GM13977 (cell line): ENCODE measurements at regions not wholly inside any gene's neighbourhood (a gene's known extent, or its start where the extent isn't known, plus 50 kb on each side); places are given as distances from the start of the nearest gene placed in this dataset.

Source experiments
- DNase-seq: peaks from one replicate; pipeline ENCODE4 v3.0.0; 2012; ENCODE audit warnings: low spot score
- CTCF ChIP-seq: IDR thresholded peaks from 2 replicates; pipeline ENCODE4 v1.5.1; 2012; ENCODE audit warnings: mild to moderate bottlenecking, control low read depth; ENCODE audit not compliant: insufficient read depth; ENCODE audit errors: extremely low read depth, missing control alignments
- in situ Hi-C: fragments of 300-500 bp; cut with MboI; formaldehyde crosslinking; loops from one replicate; pipeline ENCODE4 v1.12.0; 2022; ENCODE audit warnings: low sequenced_read_pairs, low pct_unique_long_range_greater_than_20kb, mixed read lengths, inconsistent platforms; ENCODE audit not compliant: unreplicated experiment

GRCh38 chr3:94529816-94530215 is 467.0 kb downstream of the NSUN3 start:
- TF ChIP-seq CTCF, result no peak
- in situ Hi-C loops, result no loop called here
- DNase-seq, result no peak

- no peak for TF ChIP-seq CTCF
- in situ Hi-C loops, result no loop called here
- no peak for DNase-seq
Measured at GRCh38 chr3:94532951-94533350, 470.1 kb downstream of the NSUN3 start.

- no peak for TF ChIP-seq CTCF
Measured at GRCh38 chr3:94539937-94540336, 477.1 kb downstream of the NSUN3 start.

GRCh38 chr3:94543161-94543560 is 480.3 kb downstream of the NSUN3 start:
- no peak for TF ChIP-seq CTCF
- in situ Hi-C loops, result no loop called here
- DNase-seq, result no peak

More at GRCh38 chr3:94539937-94540336, 477.1 kb downstream of the NSUN3 start:
- in situ Hi-C loops, result no loop called here
- no peak for DNase-seq

- in situ Hi-C loops, result no loop called here
- no peak for DNase-seq
- no peak for TF ChIP-seq CTCF
Measured at GRCh38 chr3:94544131-94544789, 481.4 kb downstream of the NSUN3 start.

GRCh38 chr3:94548581-94549316 is 485.9 kb downstream of the NSUN3 start:
- DNase-seq, result no peak
- TF ChIP-seq CTCF, result no peak
- in situ Hi-C loops, result no loop called here
